HepG2 (cell line): ENCODE measurements at regions not wholly inside any gene's neighbourhood (a gene's known extent, or its start where the extent isn't known, plus 50 kb on each side); places are given as distances from the start of the nearest gene placed in this dataset.

Source experiments
- ATAC-seq: fragments of 200-7000 bp; cut with Tn5 transposase; 3 replicates; pipeline ENCODE4 v1.9.1; 2020; ENCODE audit warnings: mild to moderate bottlenecking, moderate library complexity
- BruUV-seq: library from RNA; stranded (reverse); fragments of 400-500 nt; replicated peaks from 2 replicates; lab custom pipeline; 2021; lab: Mats Ljungman, UMichigan
- CTCF ChIA-PET: fragments of 300-600 bp; formaldehyde crosslinking; extraction: SDS; loops from one replicate; lab custom pipeline; 2021; ENCODE audit warnings: low total read pairs, inconsistent platforms, low intra/inter-chr PET ratio; lab: Yijun Ruan, JAX
- POLR2A ChIA-PET: fragments of 350-600 bp; sonication (Branson Sonifier 250); formaldehyde crosslinking; loops from one replicate; lab custom pipeline; 2020; ENCODE audit warnings: antibody characterized with exemption, inconsistent platforms; lab: Yijun Ruan, JAX
- DNase-seq: peaks from one replicate; pipeline ENCODE4 v3.0.0-alpha.2; 2015; ENCODE audit warnings: low spot score
- FAIRE-seq: peaks from 3 replicates; lab custom pipeline; 2011; peaks lifted over from hg19 to GRCh38; lab: Jason Lieb, UNC
- H2AFZ ChIP-seq: one replicate; pipeline ENCODE4 v1.6.1; 2011; ENCODE audit warnings: low read length, inconsistent platforms
- H3K27ac ChIP-seq: fragments of 300-600 bp; 3 replicates; pipeline ENCODE4 v1.8.0; 2011; ENCODE audit warnings: mixed run types, mild to moderate bottlenecking, mixed read lengths, low read length, inconsistent platforms; ENCODE audit not compliant: insufficient read depth; ENCODE audit errors: extremely low read length
- H3K27me3 ChIP-seq, 2 experiments: fragments of 200-600 bp in 1 of 2; 2 replicates in 1 of 2; 3 replicates in 1 of 2; pipeline versions ENCODE4 v1.6.0 to v1.8.0; 2011; ENCODE audit warnings: low read length in 2 of 2, mild to moderate bottlenecking in 2 of 2, moderate library complexity in 2 of 2, inconsistent platforms in 1 of 2; ENCODE audit not compliant: insufficient read depth in 2 of 2, control insufficient read depth in 1 of 2
- H3K36me3 ChIP-seq, 2 experiments: fragments of 200-600 bp in 1 of 2; replicated peaks in 1 of 2; 2 replicates in 1 of 2; 3 replicates in 1 of 2; pipeline versions ENCODE4 v1.5.1 to v1.8.0; 2011; ENCODE audit warnings: low read length in 2 of 2, inconsistent platforms in 1 of 2; ENCODE audit not compliant: insufficient read depth in 2 of 2, control insufficient read depth in 1 of 2
- H3K4me1 ChIP-seq: 2 replicates; pipeline ENCODE4 v1.5.1; 2012; ENCODE audit warnings: low read length, inconsistent platforms; ENCODE audit not compliant: insufficient read depth
- H3K4me2 ChIP-seq: 2 replicates; pipeline ENCODE4 v1.6.0; 2011; ENCODE audit warnings: low read depth, low read length, inconsistent platforms
- H3K4me3 ChIP-seq, 3 experiments: fragments of 200-600 bp in 1 of 3; sonication (generic), shearing (Covaris generic) in 1 of 3; replicated peaks in 1 of 3; 2 replicates each; pipeline ENCODE4 v1.5.1; 2011 to 2016; ENCODE audit warnings: low read length in 3 of 3, inconsistent platforms in 2 of 3, low read depth in 2 of 3, mild to moderate bottlenecking in 2 of 3, control low read depth in 1 of 3, mixed read lengths in 1 of 3; ENCODE audit not compliant: insufficient read depth in 1 of 3
- H3K79me2 ChIP-seq: one replicate; pipeline ENCODE4 v1.6.1; 2011; ENCODE audit warnings: low read length, inconsistent platforms; ENCODE audit not compliant: insufficient read depth
- H3K9ac ChIP-seq: 2 replicates; pipeline ENCODE4 v1.6.0; 2011; ENCODE audit warnings: mild to moderate bottlenecking, low read depth, low read length, inconsistent platforms; ENCODE audit not compliant: insufficient read depth
- H3K9me3 ChIP-seq: 2 replicates; pipeline ENCODE4 v1.5.1; 2012; ENCODE audit warnings: mild to moderate bottlenecking, low read length
- H4K20me1 ChIP-seq: 2 replicates; pipeline ENCODE4 v1.6.0; 2011; ENCODE audit warnings: inconsistent platforms, mild to moderate bottlenecking, low read length, moderate library complexity; ENCODE audit not compliant: insufficient read depth
- PLRG1 ChIP-seq: fragments of 450-650 bp; conservative IDR thresholded peaks from 2 replicates; pipeline ENCODE4 v1.6.1; 2016
- RARG ChIP-seq: sonication (generic); formaldehyde crosslinking; IDR thresholded peaks from 2 replicates; pipeline ENCODE4 v1.4.0; 2020; ENCODE audit warnings: low read depth, mild to moderate bottlenecking, missing genetic modification reagents
- SKI ChIP-seq: fragments of 450-650 bp; IDR thresholded peaks from one replicate; pipeline ENCODE4 v1.6.1; 2018; ENCODE audit warnings: mild to moderate bottlenecking; ENCODE audit not compliant: partially characterized antibody
- WGBS: methylation state at CpG from one replicate; pipeline ENCODE4 v1.1.6; 2017; ENCODE audit warnings: low lambda C conversion rate; 5-methylcytosine and 5-hydroxymethylcytosine counted together
- in situ Hi-C: cut with HindIII; loops from 2 replicates; pipeline ENCODE4 v1.10.0; 2017; ENCODE audit warnings: low pct_unique_long_range_greater_than_20kb; ENCODE audit not compliant: extremely low pct_ligation_motif_present
- intact Hi-C: fragments of 100-400 bp; cut with micrococcal nuclease; formaldehyde crosslinking; loops from one replicate; pipeline ENCODE4 v1.10.0; 2022; ENCODE audit not compliant: unreplicated experiment
- TF ChIP-seq, protein P1 (sequence below): sonication (generic); formaldehyde crosslinking; IDR thresholded peaks from 2 replicates; pipeline ENCODE4 v1.5.0; 2020; ENCODE audit warnings: mild to moderate bottlenecking, missing genetic modification reagents, borderline replicate concordance
- TF ChIP-seq, protein P2 (sequence below): sonication (generic); formaldehyde crosslinking; IDR thresholded peaks from 2 replicates; pipeline ENCODE4 v1.8.0; 2022; ENCODE audit warnings: missing genetic modification reagents, mild to moderate bottlenecking, borderline replicate concordance
- TF ChIP-seq, protein P3 (sequence below): sonication (generic); formaldehyde crosslinking; IDR thresholded peaks from 2 replicates; pipeline ENCODE4 v1.8.0; 2022; ENCODE audit warnings: mild to moderate bottlenecking, missing genetic modification reagents, borderline replicate concordance
- TF ChIP-seq, protein P4 (sequence below): IDR thresholded peaks from 2 replicates; pipeline ENCODE4 v1.6.1; 2016; ENCODE audit warnings: control low read depth
- TF ChIP-seq, protein P5 (sequence below): IDR thresholded peaks from 2 replicates; pipeline ENCODE4 v1.6.1; 2016; ENCODE audit warnings: missing genetic modification reagents, missing compliant biosample characterization

DNA sequence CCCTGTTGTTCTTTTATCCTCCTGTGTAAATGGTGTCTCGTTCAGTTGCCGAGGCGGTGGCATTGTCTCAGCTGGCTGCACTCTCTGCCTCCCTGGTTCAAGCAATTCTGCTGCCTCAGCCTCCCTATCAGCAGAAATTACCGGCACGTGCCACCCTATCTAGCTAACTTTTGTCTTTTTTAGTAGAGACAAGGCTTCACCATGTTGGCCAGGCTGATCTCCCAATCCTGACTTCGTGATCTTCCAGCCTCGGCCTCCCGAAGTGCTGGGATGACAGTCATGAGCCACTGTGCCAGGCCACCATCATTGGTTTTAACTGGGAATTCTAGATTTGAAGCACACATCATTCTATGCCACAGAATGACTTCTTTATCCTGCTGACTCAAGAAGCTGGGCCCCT, 175.3 kb upstream of the ALG10B start:
- Histone ChIP-seq H3K27me3 (no peaks in the 10 kb centered on the region), H3K4me1 (no peaks in the 10 kb centered on the region), H3K36me3 (no peaks in the 10 kb centered on the region), H3K79me2 (no peaks in the 10 kb centered on the region), H3K4me2 (no peak overlapping the region), H3K4me3 (no peak overlapping the region), H3K27ac (no peak overlapping the region), H3K9me3 (no peaks in the 10 kb centered on the region; the same call in 1 of the 2 replicates), H2AFZ (no peak overlapping the region), H4K20me1 (no peaks in the 10 kb centered on the region), H3K9ac (no peak overlapping the region)
- in situ Hi-C loops: loop anchor here (10.0 to 25.0 kb wide), 2 partner anchors 174 to 771 kb away; partner anchors contain the start of genes ALG10B and CPNE8
- intact Hi-C loops: no loop called here
- CTCF ChIA-PET: no interaction called here
- FAIRE-seq (no peak), ATAC-seq (no peak), DNase-seq (no peak)
- no TSS peak for BruUV-seq
- POLR2A ChIA-PET: no interaction called here
- 35% methylated on average over 8 of the region's 8 CpGs for whole genome bisulfite sequencing
- TF ChIP-seq, protein P1, sequence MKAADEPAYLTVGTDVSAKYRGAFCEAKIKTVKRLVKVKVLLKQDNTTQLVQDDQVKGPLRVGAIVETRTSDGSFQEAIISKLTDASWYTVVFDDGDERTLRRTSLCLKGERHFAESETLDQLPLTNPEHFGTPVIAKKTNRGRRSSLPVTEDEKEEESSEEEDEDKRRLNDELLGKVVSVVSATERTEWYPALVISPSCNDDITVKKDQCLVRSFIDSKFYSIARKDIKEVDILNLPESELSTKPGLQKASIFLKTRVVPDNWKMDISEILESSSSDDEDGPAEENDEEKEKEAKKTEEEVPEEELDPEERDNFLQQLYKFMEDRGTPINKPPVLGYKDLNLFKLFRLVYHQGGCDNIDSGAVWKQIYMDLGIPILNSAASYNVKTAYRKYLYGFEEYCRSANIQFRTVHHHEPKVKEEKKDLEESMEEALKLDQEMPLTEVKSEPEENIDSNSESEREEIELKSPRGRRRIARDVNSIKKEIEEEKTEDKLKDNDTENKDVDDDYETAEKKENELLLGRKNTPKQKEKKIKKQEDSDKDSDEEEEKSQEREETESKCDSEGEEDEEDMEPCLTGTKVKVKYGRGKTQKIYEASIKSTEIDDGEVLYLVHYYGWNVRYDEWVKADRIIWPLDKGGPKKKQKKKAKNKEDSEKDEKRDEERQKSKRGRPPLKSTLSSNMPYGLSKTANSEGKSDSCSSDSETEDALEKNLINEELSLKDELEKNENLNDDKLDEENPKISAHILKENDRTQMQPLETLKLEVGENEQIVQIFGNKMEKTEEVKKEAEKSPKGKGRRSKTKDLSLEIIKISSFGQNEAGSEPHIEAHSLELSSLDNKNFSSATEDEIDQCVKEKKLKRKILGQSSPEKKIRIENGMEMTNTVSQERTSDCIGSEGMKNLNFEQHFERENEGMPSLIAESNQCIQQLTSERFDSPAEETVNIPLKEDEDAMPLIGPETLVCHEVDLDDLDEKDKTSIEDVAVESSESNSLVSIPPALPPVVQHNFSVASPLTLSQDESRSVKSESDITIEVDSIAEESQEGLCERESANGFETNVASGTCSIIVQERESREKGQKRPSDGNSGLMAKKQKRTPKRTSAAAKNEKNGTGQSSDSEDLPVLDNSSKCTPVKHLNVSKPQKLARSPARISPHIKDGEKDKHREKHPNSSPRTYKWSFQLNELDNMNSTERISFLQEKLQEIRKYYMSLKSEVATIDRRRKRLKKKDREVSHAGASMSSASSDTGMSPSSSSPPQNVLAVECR (CRISPR knock-in tag): no peak
- TF ChIP-seq PLRG1 (no peak), RARG (CRISPR knock-in tag) (no peak), SKI (no peak)
- TF ChIP-seq, protein P2, sequence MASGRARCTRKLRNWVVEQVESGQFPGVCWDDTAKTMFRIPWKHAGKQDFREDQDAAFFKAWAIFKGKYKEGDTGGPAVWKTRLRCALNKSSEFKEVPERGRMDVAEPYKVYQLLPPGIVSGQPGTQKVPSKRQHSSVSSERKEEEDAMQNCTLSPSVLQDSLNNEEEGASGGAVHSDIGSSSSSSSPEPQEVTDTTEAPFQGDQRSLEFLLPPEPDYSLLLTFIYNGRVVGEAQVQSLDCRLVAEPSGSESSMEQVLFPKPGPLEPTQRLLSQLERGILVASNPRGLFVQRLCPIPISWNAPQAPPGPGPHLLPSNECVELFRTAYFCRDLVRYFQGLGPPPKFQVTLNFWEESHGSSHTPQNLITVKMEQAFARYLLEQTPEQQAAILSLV (CRISPR knock-in tag): no peak
- TF ChIP-seq, protein P3, sequence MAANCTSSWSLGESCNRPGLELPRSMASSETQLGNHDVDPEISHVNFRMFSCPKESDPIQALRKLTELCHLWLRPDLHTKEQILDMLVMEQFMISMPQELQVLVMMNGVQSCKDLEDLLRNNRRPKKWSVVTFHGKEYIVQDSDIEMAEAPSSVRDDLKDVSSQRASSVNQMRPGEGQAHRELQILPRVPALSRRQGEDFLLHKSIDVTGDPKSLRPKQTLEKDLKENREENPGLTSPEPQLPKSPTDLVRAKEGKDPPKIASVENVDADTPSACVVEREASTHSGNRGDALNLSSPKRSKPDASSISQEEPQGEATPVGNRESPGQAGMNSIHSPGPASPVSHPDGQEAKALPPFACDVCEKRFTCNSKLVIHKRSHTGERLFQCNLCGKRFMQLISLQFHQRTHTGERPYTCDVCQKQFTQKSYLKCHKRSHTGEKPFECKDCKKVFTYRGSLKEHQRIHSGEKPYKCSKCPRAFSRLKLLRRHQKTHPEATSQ (CRISPR knock-in tag): no peak
- TF ChIP-seq, protein P4, sequence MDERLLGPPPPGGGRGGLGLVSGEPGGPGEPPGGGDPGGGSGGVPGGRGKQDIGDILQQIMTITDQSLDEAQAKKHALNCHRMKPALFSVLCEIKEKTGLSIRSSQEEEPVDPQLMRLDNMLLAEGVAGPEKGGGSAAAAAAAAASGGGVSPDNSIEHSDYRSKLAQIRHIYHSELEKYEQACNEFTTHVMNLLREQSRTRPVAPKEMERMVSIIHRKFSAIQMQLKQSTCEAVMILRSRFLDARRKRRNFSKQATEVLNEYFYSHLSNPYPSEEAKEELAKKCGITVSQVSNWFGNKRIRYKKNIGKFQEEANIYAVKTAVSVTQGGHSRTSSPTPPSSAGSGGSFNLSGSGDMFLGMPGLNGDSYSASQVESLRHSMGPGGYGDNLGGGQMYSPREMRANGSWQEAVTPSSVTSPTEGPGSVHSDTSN (CRISPR knock-in tag): no peak
- TF ChIP-seq, protein P5, sequence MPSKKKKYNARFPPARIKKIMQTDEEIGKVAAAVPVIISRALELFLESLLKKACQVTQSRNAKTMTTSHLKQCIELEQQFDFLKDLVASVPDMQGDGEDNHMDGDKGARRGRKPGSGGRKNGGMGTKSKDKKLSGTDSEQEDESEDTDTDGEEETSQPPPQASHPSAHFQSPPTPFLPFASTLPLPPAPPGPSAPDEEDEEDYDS (CRISPR knock-in tag): no peak
